Spleen (tissue), 11 donors: ENCODE measurements at regions not wholly inside any gene's neighbourhood (a gene's known extent, or its start where the extent isn't known, plus 50 kb on each side); places are given as distances from the start of the nearest gene placed in this dataset.

Experiments
- DNase-seq: peaks from one replicate; pipeline ENCODE4 v3.0.0-alpha.2; 2020
- H3K27ac ChIP-seq, 8 donors: fragments of 200-600 bp; sonication (generic) in 7 of 8; 1 replicate in 4 of 8; 2 replicates in 4 of 8; pipeline versions ENCODE4 v1.5.0 to v1.8.0; 2016 to 2021; ENCODE audit warnings: inconsistent platforms in 4 of 8, mild to moderate bottlenecking in 4 of 8, moderate library complexity in 1 of 8
- H3K27me3 ChIP-seq, 7 donors: fragments of 200-600 bp; sonication (generic) in 6 of 7; replicated peaks in 1 of 7; 1 replicate in 4 of 7; 2 replicates in 3 of 7; pipeline versions ENCODE4 v1.5.0 to v1.8.0; 2016 to 2021; ENCODE audit warnings: inconsistent platforms in 3 of 7, mild to moderate bottlenecking in 1 of 7
- H3K36me3 ChIP-seq, 6 donors: fragments of 200-600 bp; sonication (generic) in 5 of 6; 1 replicate in 4 of 6; 2 replicates in 2 of 6; pipeline versions ENCODE4 v1.5.0 to v1.8.0; 2016 to 2021; ENCODE audit warnings: inconsistent platforms in 2 of 6
- H3K4me1 ChIP-seq, 6 donors: fragments of 200-600 bp; sonication (generic) in 5 of 6; 1 replicate in 3 of 6; 2 replicates in 3 of 6; pipeline versions ENCODE4 v1.5.0 to v1.8.0; 2016 to 2021; ENCODE audit warnings: inconsistent platforms in 3 of 6
- H3K4me3 ChIP-seq, 8 donors: fragments of 200-600 bp; sonication (generic) in 7 of 8; 1 replicate in 4 of 8; 2 replicates in 4 of 8; pipeline versions ENCODE4 v1.5.0 to v1.8.0; 2016 to 2021; ENCODE audit warnings: inconsistent platforms in 4 of 8, mild to moderate bottlenecking in 4 of 8, moderate library complexity in 2 of 8
- H3K9me3 ChIP-seq, 8 donors: fragments of 200-600 bp; sonication (generic) in 7 of 8; 1 replicate in 4 of 8; 2 replicates in 4 of 8; pipeline versions ENCODE4 v1.5.0 to v1.8.0; 2016 to 2021; ENCODE audit warnings: inconsistent platforms in 4 of 8
- CTCF ChIP-seq, 11 experiments: fragments of 200-600 bp in 7 of 11; fragments of 450-650 bp in 4 of 11; sonication (generic) in 4 of 11; IDR thresholded peaks in 8 of 11; conservative IDR thresholded peaks in 3 of 11; 1 replicate in 7 of 11; 2 replicates in 4 of 11; pipeline versions ENCODE4 v1.4.0 to v1.8.0; 2016 to 2021; ENCODE audit warnings: antibody characterized with exemption in 11 of 11, inconsistent platforms in 4 of 11, mild to moderate bottlenecking in 1 of 11
- POLR2A ChIP-seq, 3 donors: fragments of 450-650 bp; IDR thresholded peaks; one replicate each; pipeline ENCODE4 v1.5.1; 2017; ENCODE audit warnings: antibody characterized with exemption in 3 of 3, mild to moderate bottlenecking in 1 of 3
- POLR2AphosphoS5 ChIP-seq, 3 donors: sonication (generic); formaldehyde crosslinking; IDR thresholded peaks; one replicate each; pipeline ENCODE4 v1.5.1; 2017; ENCODE audit warnings: antibody characterized with exemption in 3 of 3
- WGBS, 5 donors: extraction: QIAGEN DNeasy Blood & Tissue Kit in 3 of 5; methylation state at CpG; one replicate each; pipeline versions ENCODE4 v1.1.5 to v1.1.7; 2013 to 2018; 5-methylcytosine and 5-hydroxymethylcytosine counted together
- intact Hi-C: fragments of 100-400 bp; cut with DNase I; formaldehyde crosslinking; loops from one replicate; pipeline ENCODE4 v1.15.0; 2023; ENCODE audit warnings: low total_unique reads
- donor health status: healthy with polysubstance abuse.
- donor health status: DM: no; HTN: no; CAD: no; lungs with moderate emphysema.
- donor health status: DM: no; HTN: no; CAD: no.
- donor health status: Bipolar disorder and iron deficiency.
- donor health status: healthy.
- donor health status: DM: no; HTN: no; CAD: no.
- donor health status: DM: yes; HTN: yes; CAD: no.

- H3K27ac ChIP-seq = no peak overlapping the region
- H3K9me3 ChIP-seq = no peaks in the 10 kb centered on the region
- TF ChIP-seq POLR2A (IDR thresholded peaks at IDR 0.05) = no peak
- no peak for TF ChIP-seq POLR2AphosphoS5 (IDR thresholded peaks at IDR 0.05)
- TF ChIP-seq CTCF (IDR thresholded peaks at IDR 0.05 in 8 of 11, conservative IDR thresholded peaks at IDR 0.05 in 3 of 11) = no peak
- no peak overlapping the region for H3K4me3 ChIP-seq
- intact Hi-C loops = no loop called here
- no peaks in the 10 kb centered on the region for H3K36me3 ChIP-seq
- no peak for DNase-seq
- 91 to 98% (median 95%) methylated on average over 4 of the region's 4 CpGs for WGBS, 5 donors
- H3K4me1 ChIP-seq = no peaks in the 10 kb centered on the region
- no peaks in the 10 kb centered on the region for H3K27me3 ChIP-seq
These were observed 376.7 kb upstream of the ZMIZ1 start for GRCh38 chr10:78692071-78692470.

- H3K9me3 ChIP-seq = no peaks in the 10 kb centered on the region
- WGBS, 5 donors = 81 to 90% (median 87%) methylated on average over 7 of the region's 7 CpGs
- intact Hi-C loops = no loop called here
- peaks cover 0 to 10% (median 0%) of the 10 kb centered on the region in 6 donors for H3K4me1 ChIP-seq
- no peaks in the 10 kb centered on the region for H3K36me3 ChIP-seq
- H3K27me3 ChIP-seq = no peaks in the 10 kb centered on the region
- no peak overlapping the region for H3K4me3 ChIP-seq
- no peak overlapping the region for H3K27ac ChIP-seq
- no peak for TF ChIP-seq POLR2AphosphoS5 (IDR thresholded peaks at IDR 0.05)
- TF ChIP-seq CTCF (IDR thresholded peaks at IDR 0.05 in 8 of 11, conservative IDR thresholded peaks at IDR 0.05 in 3 of 11) = no peak
- no peak for TF ChIP-seq POLR2A (IDR thresholded peaks at IDR 0.05)
- DNase-seq = no peak
These were observed 372.9 kb upstream of the ZMIZ1 start for GRCh38 chr10:78695846-78696245.

- DNase-seq = no peak
- H3K9me3 ChIP-seq = no peaks in the 10 kb centered on the region
- 72 to 97% (median 84%) methylated on average over 5 of the region's 5 CpGs for WGBS, 5 donors
- H3K36me3 ChIP-seq = no peaks in the 10 kb centered on the region
- H3K27ac ChIP-seq = no peak overlapping the region
- intact Hi-C loops = no loop called here
- H3K4me3 ChIP-seq = no peak overlapping the region
- H3K27me3 ChIP-seq = no peaks in the 10 kb centered on the region
- TF ChIP-seq POLR2A (IDR thresholded peaks at IDR 0.05) = no peak
- no peak for TF ChIP-seq CTCF (IDR thresholded peaks at IDR 0.05 in 8 of 11, conservative IDR thresholded peaks at IDR 0.05 in 3 of 11)
- TF ChIP-seq POLR2AphosphoS5 (IDR thresholded peaks at IDR 0.05) = no peak
- H3K4me1 ChIP-seq = peaks cover 0 to 15% (median 0%) of the 10 kb centered on the region in 6 donors
These were observed 371.9 kb upstream of the ZMIZ1 start for GRCh38 chr10:78696791-78697395.

- no peak overlapping the region for H3K27ac ChIP-seq
- intact Hi-C loops = no loop called here
These were observed 368.8 kb upstream of the ZMIZ1 start for GRCh38 chr10:78699971-78700370.

More at GRCh38 chr10:78699971-78700370, 368.8 kb upstream of the ZMIZ1 start:
- Histone ChIP-seq H3K27me3 (peaks cover 0 to 6% (median 0%) of the 10 kb centered on the region in 7 donors), H3K9me3 (no peaks in the 10 kb centered on the region), H3K36me3 (no peaks in the 10 kb centered on the region), H3K4me3 (no peak overlapping the region), H3K4me1 (peaks cover 0 to 21% (median 0%) of the 10 kb centered on the region in 6 donors)
- no peak for DNase-seq
- TF ChIP-seq CTCF (IDR thresholded peaks at IDR 0.05 in 8 of 11, conservative IDR thresholded peaks at IDR 0.05 in 3 of 11) (no peak), POLR2AphosphoS5 (IDR thresholded peaks at IDR 0.05) (no peak)
- 90 to 93% (median 93%) methylated on average over 3 of the region's 3 CpGs for WGBS, 5 donors
